Head of caudate nucleus (tissue), 42 donors: ENCODE measurements at regions not wholly inside any gene's neighbourhood (a gene's known extent, or its start where the extent isn't known, plus 50 kb on each side); places are given as distances from the start of the nearest gene placed in this dataset.

Experiments used
- DNase-seq, 42 donors: peaks; one replicate each; pipeline versions ENCODE4 v3.0.0 to v3.0.0-alpha.2; 2020 to 2021; ENCODE audit warnings: mixed read lengths in 7 of 42
- intact Hi-C: fragments of 100-400 bp; cut with DNase I; formaldehyde crosslinking; loops from one replicate; pipeline ENCODE4 v1.15.0; 2022

DNA sequence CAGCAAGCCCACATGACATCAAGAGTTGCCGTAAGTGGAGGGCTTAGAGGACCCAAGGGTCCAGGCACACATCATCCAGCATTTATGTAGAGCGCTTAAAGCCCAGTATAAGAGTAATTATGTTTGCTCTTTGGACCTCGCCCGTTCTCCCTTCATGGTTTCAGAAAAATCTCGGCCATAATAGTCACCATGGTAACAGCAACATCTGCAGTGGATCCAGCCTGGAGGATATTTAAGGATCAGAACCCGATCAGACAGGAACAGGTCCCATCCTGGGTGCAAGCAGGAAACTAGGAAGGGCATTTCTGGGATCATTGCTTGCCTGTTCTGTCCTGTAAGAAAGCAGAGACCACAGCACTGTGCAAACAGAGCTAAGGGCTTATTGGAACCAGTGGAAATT, 89.9 kb upstream of the KAZN start:
- DNase-seq, result no peak
- intact Hi-C loops, result no loop called here

DNA sequence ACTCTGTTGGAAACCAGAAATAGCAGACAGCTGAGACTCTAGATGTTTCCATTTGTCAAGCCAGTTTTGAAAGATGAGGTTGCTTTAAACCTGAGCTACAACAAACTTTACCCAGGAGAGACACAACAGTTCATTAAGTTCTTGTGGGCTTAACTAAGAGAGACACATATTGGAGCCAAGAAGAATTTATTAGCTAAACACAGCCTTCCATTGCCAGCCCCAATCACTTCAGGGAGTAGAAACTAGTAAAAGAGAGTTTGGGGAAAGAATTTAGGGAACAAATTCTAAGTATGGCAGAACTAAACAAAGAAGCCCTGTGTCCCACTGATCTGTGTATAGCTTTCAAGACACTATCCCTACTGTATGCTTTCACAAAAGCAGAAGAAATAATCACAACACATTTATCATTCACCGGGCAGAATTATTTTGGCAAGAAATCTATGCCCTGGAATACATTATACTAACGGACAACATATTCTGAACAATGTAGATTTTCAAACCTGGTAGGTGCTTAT, 87.3 kb upstream of the KAZN start:
- no peak for DNase-seq
- intact Hi-C loops, result no loop called here

DNA sequence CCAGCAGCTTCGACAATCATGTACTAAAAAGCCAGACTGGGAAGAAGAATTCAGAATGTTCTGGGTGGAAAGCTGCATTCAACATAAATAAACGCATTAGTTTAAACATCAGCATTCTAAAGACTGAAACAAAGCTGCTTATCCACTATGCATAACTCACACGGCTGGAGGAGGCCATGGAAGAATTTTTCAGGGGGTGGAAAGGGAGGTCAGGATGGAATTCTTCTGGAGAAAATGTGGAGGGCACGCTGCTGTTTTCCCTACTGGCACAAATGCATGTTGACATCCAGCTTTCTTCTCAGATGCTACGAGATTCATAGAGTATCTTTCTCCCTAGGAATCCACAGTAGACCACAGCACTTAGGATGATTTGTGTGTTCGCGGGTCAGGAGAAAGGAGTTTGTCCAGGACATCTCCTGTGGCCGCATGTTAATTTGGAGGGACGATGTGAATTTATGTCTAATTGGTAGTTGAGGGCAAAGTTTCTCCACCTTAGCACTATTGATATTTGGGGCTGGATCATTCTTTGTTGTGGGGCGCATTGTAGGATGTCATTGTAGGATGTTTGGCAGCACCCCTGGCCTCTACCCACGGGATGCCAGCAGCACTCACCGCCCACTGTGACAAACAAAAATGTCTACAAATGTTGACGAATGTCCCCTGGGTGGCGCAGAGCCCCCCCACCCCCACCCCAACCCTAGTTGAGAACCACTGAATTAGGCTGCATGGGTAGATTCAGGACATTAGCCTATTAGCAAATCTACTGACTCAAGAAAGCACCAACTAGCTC, 86.5 kb upstream of the KAZN start:
- intact Hi-C loops, result no loop called here
- peak in 1 of 42 donors; percentile 7 for DNase-seq

DNA sequence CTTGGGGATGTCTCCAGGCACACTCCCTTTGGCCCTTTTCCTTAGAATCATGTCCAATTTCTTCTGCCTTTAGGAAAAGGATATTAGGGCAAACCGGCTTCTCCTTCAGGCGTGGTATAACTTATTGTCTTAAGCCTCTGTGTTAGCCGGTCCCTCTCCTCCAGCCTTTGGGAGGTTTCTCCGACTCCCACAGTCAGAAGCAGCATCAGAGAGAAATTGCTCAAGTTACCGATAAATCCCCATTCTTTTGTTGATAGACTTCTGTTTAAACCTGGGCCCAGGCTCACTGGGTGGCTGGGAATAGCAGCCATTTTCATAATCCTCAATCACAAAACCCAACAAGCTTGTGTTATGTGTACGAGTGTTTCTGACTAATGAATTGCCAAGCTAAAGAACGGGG, 85.4 kb upstream of the KAZN start:
- DNase-seq, result peak in 1 of 42 donors; percentile 7
- intact Hi-C loops, result no loop called here

DNA sequence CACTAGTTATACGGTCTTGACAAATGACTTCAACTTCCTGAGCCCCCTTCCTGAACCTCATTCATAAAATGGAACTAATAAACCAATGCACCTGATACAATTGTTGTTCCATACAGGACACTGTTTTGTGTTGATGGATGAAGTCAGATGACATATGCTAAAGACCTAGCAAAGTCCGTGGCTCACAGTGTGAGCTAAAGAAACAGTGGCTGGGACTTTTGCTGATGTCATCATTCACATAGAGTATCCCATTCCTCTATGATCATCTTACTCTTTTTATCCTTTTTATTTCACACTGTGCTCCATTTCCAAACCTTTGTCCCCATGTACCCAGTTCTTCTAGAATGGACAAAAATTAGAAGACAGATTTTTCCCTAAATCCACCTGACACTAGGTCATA, 83.7 kb upstream of the KAZN start:
- DNase-seq, result no peak
- intact Hi-C loops, result no loop called here

DNA sequence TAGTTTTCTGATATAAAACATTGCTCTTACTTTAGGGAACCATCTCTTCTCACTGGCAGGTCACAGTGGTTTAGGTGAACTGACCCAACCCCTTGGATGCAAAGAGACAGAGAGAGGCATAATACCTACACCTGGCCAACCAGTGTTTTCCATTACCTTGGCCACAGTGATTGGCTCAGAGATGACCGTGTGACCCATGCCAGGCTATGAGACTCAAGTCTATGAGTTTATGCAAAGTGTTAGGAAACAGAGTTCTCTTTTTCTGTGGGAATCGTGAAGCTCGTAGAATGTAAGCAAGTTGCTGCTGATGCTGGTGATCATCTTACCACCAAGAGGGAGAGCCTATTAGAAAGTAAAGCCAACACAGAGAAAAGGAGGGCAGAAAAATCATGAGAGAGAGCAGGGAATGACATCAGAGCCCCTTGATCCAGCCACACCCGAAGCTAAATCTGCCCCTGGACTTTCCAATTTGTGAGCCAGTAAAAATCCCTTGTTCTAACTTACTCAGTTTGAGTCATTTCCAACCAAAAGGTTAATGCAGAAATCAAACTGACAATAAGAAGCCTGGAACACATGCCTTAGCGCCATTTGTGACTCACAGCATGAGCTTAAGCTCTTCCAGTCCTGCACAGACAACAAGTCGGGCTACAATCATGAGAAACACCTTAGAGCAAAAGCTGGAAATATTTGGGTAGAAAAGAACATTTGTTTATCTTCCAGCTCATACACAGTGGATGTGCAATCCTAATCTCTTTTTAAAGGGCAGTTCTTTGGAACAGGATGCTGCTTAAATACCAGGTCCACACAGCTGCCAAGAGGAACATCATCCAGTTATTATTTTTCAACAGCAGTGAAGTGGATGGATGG, 81.3 kb upstream of the KAZN start:
- no peak for DNase-seq

DNA sequence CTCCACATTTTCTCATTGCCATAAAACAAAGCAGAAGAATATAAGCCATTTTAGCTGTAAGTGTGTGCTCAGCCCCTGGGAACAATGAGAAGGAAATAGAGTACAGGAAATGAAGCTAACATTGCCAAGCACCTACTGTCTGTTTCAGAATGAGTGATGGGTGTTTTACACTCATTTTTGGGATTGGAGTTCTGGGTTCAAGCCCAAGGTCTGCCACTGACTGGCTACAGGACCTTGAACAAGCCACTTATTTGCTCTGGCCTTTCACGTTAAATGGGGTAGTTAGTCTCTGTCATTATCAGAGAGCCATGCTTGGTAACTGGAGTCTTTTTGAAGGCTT, 80.7 kb upstream of the KAZN start:
- no peak for DNase-seq
- intact Hi-C loops, result no loop called here

More for the DNA sequence above, 81.3 kb upstream of the KAZN start:
- intact Hi-C loops, result no loop called here

DNA sequence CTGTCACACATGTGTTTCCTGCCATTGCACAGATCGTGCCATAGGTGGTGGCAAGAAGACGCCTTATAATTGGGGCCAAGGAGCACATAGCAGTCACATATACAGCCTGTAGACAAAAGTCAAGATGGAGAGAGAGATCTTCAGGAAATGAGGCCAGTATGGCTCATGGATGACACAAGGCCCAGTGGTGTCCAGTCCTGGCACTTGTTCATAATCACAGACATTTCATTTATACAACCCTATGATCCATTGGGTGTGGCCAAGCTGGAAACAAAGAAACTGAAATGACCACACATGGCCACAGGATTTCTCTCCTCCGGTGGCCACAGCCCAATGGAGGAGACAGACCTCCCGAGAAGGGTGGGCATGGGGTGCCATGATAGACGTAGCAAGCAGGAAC, 78.5 kb upstream of the KAZN start:
- DNase-seq, result no peak
- intact Hi-C loops, result no loop called here

DNA sequence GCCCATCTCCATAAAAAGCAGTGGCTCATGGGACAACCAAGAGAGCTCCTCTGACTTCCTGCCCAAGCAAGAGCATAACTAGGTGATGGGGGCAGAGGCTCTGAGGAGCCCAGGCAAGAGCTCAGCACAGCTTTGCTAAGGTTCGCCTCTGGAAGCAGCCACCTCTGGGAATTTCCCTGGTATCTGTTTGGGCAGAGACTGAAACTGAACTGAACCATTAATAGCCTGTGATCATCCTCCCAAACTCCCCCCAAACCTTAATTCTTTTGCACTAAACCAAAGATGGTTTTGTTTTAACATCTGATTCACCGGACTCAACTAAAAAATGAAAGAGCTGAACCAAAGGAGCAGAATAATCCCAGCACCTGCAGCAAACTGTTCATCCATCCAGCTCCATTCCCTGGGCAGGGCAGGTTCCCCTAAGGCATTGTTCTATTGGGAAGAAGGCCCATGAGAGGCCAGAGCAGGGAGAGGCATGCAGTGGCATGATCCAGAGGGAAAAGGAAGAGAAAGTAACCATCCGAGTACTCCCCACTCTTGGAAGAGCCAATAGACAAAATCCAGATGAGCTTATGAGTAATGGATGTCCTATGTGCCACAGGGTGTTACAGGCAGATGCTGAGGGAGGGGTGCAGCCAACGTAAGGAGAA, 77.8 kb upstream of the KAZN start:
- intact Hi-C loops, result no loop called here
- no peak for DNase-seq

DNA sequence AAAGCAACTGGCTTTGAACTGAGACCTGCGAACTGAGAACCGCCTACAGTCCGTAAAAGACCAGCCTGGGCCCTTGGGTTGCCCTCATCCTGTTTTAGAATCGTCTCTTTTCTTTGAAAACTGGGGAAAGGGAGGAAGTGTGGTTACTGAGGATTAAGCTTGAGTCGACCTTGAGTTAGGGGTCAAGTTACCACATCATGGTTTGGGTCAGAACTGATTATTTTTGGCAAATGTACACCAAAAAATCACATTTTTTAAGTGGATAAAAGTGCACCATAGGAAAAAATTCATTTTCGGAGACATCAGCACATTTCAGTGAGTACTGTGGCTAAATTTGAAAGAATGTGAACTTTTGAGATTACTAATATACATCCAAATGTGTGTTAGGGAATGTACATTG, 76.9 kb upstream of the KAZN start:
- DNase-seq, result no peak
- intact Hi-C loops, result no loop called here

DNA sequence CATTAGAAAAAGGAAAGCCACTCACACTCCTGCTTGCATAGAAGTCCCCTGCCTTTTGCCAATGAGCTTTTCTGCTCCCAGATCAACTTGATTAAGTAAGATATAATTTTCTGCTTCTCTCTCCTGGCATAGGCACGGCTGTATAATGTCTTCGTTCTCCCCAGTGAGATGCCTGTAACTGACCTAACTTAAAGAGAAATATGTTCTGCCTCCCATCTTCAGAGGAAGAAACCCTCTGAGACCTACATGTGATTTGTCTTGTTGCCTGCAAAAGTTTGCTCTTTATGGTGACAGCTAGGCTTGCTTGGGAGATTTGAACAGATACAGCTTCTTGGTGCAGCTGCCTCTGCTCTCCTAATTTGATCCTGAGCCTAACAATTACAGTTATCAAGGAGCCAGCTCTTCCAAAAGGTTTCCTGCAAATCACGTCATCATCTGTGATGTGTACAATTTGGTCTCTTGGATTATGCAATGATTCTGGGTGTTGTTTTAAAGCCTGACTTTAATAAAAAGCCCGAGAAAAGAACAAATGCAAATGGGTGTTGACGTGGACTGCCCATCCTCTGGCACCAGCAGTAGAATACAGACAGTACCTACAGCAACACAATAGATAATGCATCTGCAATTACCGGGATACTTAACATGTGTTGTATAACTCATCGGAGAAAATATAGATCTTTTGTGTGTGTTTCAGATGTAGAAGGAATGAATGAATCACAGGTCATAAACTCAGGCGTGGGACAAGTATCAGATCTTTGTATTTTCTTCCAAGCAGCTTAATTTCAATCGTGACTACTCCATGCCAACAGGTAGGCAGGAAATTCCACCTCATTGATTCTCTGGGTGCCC, 76.2 kb upstream of the KAZN start:
- peak in 3 of 42 donors; percentile 5 to 17 (median 8) for DNase-seq
- intact Hi-C loops, result no loop called here

DNA sequence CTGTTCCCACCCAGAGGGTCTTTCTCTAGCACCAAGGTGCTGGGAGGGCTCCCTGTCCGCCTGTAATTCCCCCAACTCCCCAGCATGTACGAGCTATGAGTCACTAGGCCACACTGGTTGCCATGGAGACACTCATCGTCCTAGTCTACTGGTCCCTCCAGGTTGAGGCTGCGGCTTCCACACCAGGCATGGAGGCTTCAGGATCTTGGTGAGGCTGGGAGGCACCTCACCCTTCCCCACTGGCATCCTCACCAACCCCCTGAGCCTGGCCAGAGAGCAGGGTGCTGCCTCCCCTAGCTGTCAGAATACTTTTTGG, 75.6 kb upstream of the KAZN start:
- peak in 23 of 42 donors; percentile 8 to 54 (median 25) for DNase-seq
- intact Hi-C loops, result no loop called here

DNA sequence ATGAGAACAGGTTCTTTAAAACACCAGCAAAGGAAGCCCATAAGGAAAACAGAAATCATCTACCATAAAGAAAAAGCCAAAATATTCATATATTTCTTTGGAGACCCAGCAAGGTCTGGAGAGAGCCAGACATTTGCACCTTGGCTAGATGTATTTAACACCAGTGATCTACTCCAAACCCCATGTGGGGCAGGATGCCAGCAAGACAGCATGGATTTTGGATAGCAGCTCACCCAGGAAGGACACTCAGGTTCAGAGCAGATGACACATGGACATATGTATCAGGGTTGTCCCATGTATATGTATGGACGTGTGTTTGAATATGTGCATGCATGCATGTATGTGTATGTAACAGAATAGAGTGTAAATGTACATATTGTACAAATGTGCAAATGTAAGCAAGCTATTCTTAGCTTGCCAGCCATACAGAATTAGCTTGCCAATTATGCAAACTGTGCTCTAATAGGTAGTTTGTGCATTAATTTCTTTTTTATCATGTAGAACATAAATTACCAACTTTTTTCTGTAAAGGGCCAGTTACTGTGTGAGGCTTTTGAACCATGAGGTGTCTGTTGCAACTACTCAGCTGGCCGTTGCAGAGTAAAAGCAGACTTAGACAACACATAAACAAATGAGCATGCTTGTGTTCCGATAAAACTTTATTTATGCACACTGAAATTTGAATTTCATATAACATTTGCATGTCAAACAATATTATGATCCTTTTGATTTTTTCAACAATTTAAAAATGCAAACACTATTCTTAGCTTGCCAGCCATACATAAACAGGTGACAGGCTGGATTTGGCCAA, 73.5 kb upstream of the KAZN start:
- intact Hi-C loops, result no loop called here
- DNase-seq, result no peak

DNA sequence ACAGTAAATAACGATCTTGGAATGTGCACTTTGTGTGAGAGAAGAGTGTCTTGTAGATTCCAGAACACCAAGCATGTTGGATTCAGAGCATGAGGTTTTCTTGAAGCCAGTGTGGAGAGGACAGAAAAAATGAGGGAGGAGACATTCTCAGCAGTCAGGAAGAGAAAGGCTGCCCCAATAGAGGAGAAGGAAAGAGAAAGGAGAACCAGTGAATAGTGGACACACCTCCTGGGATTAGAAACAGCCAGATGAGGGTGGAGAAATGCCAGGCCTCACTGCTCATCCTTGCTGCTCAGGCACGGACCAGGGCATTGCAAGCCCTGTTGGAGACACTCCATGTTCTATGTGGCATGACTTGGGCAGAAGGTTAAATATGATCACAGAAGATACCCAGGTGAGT, 69.0 kb upstream of the KAZN start:
- no peak for DNase-seq
- intact Hi-C loops, result no loop called here

DNA sequence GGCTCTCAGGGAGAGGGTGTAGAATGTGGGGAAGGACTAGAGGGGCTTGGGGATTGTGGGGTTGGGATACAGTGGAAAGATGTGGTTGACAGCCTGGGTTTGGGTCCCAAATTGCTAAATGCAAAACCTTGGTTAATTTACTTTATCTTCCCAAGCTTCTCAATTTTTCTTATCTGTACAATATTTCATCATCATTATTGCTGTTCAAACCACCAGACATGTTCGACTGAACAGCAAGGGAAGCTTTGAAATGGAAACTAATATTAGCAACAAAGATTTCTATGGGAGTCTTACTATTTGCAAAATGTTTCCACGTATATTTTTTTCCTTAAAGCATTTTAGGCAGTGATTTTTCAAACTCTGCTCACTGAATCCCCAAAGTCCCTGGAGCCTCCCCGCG, 67.0 kb upstream of the KAZN start:
- no peak for DNase-seq
- intact Hi-C loops, result no loop called here

DNA sequence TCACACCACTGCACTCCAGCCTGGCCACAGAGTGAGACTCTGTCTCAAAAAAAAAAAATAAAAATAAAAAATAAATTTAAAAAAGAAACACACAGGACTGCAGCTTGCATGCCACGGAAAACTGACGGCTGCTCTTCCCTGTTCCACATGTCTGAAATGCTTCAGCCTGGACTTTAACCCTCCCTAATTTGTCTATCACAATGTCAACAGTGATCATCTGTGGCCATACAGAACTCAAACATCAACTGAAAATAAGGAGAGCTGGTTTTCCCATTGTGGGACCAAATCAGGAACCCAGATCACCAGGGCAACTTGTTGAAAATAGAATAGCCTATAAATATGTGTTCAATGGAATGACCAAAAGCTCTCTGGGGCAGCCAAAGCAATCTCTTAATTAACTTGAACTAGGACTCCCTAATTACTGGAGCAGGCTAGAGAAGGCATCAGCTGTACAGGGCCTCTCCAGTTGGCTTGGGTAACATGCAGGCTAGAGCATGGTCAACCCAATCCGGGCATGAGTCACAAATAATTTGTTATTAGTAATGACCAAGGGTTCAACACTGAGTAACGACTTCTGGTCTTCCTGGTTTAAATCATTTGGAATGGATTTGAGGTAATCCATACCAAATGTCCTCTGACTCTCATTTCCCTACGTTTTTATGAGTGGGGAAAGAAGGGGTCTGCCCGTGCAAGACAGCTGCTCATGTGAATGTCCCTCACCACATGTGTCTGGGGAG, 62.7 kb upstream of the KAZN start:
- DNase-seq, result no peak
- intact Hi-C loops, result no loop called here

DNA sequence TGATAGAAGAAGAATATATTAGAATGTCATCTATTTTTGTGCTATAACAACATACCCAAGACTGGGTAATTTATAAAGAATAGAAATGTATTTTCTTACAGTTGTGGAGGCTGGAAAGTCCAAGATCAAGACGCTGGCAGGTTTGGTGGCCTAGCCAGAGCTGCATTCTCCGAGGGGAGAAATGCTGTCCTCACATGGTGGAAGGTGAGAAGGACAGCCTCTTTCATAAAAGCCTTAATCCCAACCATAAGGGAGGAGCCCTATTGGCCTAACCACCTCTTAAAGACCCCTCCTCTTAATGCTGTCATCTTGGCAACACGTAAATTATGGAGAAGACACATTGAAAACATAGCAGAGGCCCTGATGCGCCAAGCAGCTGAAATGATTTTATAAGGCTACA, 60.1 kb upstream of the KAZN start:
- intact Hi-C loops, result no loop called here
- DNase-seq, result peak in 6 of 42 donors; percentile 10 to 28 (median 14)

DNA sequence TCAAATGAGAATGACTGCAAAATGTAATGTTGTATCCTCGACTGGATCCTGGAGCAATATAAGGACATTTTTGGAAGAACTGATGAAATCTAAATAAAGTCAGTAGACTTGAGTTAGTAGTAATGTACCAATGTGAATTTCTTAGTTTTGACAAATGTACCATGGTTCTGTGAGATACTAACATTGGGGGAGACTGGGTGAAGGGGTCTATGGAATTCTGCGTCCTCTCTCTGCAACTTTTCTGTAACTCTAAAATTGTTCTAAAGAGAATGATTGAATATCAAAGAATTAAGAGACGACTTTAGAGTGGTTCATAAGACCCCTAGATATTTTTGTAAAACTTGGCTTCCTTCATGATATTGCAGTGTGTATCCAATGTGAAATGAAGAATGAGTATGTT, 59.2 kb upstream of the KAZN start:
- intact Hi-C loops, result no loop called here
- no peak for DNase-seq
